Ramos (cell line): ENCODE measurements at regions not wholly inside any gene's neighbourhood (a gene's known extent, or its start where the extent isn't known, plus 50 kb on each side); places are given as distances from the start of the nearest gene placed in this dataset.

Experiments
- in situ Hi-C: fragments of 300-500 bp; cut with MboI; formaldehyde crosslinking; loops from one replicate; pipeline ENCODE4 v1.14.3; 2022; ENCODE audit warnings: low sequenced_read_pairs; ENCODE audit not compliant: unreplicated experiment

- in situ Hi-C loops: no loop called here
These were observed 349.8 kb downstream of the DLEU7 start for GRCh38 chr13:50493683-50494082.

DNA sequence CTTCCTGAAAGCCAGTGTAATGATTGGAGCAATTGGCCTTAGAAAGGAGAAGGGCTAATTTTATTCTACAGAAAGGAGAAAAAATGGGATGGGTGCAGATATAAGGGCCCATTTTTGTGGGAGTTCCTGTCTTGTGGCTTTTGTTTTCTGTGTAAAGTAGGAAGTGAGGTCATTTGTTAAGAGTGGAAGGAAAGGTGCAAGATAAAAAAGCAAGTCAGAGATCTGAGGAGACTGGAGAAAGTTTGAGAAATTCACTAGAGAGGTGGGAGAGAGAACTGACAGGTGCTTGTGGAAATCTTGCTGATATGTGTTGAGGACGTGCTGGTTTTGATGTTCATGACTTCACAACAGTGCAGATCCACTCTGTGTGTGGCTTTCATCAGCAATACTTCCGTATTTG, 349.4 kb downstream of the DLEU7 start:
- in situ Hi-C loops: no loop called here

GRCh38 chr13:50503212-50503611, 340.3 kb downstream of the DLEU7 start:
- in situ Hi-C loops: loop anchor here (25.0 kb wide), 2 partner anchors 409 to 516 kb away; partner anchors contain the start of genes RNASEH2B and TRIM13

GRCh38 chr13:50509167-50509566, 334.3 kb downstream of the DLEU7 start:
- in situ Hi-C loops: loop anchor here (25.0 kb wide), 2 partner anchors 403 to 522 kb away; partner anchors contain the start of genes RNASEH2B and TRIM13

GRCh38 chr13:50509771-50510441, 333.6 kb downstream of the DLEU7 start:
- in situ Hi-C loops: loop anchor here (25.0 kb wide), 2 partner anchors 402 to 523 kb away; partner anchors contain the start of genes RNASEH2B and TRIM13

DNA sequence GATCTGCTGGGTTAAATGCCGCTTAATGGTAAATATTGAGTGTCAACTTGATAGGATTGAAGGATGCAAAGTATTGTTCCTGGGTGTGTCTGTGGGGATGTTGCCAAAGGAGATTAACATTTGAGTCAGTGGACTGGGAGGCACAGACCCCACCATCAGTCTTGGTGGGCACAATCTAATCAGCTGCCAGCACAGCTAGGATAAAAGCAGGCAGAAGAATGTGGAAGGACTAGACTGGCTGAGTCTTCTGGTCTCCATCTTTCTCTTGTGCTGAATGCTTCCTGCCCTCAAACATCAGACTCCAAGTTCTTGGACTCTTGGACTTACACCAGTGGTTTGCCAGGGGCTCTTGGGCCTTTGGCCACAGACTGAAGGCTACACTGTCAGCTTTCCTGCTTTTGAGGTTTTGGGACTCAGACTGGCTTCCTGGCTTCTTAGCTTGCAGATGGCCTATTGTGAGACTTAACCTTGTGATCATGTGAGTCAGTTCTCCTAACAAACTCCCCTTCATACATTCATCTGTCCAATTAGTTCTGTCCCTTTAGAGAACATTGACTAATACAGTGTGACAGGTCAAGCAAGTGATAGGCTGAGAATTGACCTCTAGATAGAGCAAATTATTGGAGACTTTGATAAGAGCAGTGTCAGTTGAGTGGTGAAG, 332.5 kb downstream of the DLEU7 start:
- in situ Hi-C loops: loop anchor here (25.0 kb wide), 2 partner anchors 401 to 524 kb away; partner anchors contain the start of genes RNASEH2B and TRIM13

GRCh38 chr13:50511877-50512341, 331.6 kb downstream of the DLEU7 start:
- in situ Hi-C loops: loop anchor here (25.0 kb wide), 2 partner anchors 400 to 525 kb away; partner anchors contain the start of genes RNASEH2B and TRIM13

DNA sequence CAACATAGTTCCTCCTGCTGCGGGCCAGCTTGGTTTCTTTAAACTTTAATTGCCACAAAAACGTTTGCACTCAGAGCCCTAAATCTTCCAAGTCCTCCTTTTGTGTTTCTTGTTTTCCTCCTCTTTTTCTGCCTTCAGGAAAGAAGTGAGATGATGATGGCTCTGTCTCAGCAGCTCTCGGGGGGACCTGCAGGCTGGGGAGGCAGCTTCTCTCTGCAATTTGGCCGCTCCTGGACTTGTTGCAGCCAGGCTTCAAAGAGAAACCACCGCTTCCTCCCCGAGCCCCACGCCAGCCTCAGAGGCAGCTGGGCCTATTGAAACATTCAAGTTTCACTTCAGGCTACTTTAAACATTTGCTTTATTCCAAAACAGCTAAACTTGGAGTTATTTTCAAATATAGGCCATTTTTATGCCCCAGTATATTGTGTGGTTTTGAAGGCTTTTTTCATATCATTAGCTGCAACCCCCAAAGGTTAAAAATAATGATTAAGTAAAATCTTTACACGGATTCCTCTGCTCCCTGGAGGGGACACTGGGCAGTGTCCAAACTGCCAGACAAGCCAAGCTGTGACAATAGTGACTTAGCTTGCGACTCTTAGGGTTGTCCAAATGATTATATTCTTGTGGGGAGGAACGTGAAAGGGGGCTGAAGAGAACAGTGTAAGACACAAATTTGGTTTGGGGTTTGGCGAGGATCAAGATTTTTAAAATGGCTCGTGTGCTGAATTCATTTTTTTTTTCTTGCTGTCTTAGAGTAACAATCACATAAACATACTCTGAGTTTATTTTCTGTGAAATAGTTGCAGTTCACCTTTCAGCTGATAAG, 330.8 kb downstream of the DLEU7 start:
- in situ Hi-C loops: loop anchor here (25.0 kb wide), 2 partner anchors 400 to 525 kb away; partner anchors contain the start of genes RNASEH2B and TRIM13

GRCh38 chr13:50513300-50513877, 330.1 kb downstream of the DLEU7 start:
- in situ Hi-C loops: loop anchor here (25.0 kb wide), 2 partner anchors 399 to 526 kb away; partner anchors contain the start of genes RNASEH2B and TRIM13

- in situ Hi-C loops: loop anchor here (25.0 kb wide), 2 partner anchors 398 to 527 kb away; partner anchors contain the start of genes RNASEH2B and TRIM13
These were observed 329.2 kb downstream of the DLEU7 start for GRCh38 chr13:50514249-50514648.

- in situ Hi-C loops: loop anchor here (25.0 kb wide), 2 partner anchors 394 to 531 kb away; partner anchors contain the start of genes RNASEH2B and TRIM13
These were observed 325.4 kb downstream of the DLEU7 start for GRCh38 chr13:50518131-50518530.

GRCh38 chr13:50518781-50519201, 324.7 kb downstream of the DLEU7 start:
- in situ Hi-C loops: loop anchor here (25.0 kb wide), 2 partner anchors 394 to 531 kb away; partner anchors contain the start of genes RNASEH2B and TRIM13

- in situ Hi-C loops: loop anchor here (25.0 kb wide), 2 partner anchors 392 to 533 kb away; partner anchors contain the start of genes RNASEH2B and TRIM13
These were observed 323.6 kb downstream of the DLEU7 start for GRCh38 chr13:50519866-50520265.

DNA sequence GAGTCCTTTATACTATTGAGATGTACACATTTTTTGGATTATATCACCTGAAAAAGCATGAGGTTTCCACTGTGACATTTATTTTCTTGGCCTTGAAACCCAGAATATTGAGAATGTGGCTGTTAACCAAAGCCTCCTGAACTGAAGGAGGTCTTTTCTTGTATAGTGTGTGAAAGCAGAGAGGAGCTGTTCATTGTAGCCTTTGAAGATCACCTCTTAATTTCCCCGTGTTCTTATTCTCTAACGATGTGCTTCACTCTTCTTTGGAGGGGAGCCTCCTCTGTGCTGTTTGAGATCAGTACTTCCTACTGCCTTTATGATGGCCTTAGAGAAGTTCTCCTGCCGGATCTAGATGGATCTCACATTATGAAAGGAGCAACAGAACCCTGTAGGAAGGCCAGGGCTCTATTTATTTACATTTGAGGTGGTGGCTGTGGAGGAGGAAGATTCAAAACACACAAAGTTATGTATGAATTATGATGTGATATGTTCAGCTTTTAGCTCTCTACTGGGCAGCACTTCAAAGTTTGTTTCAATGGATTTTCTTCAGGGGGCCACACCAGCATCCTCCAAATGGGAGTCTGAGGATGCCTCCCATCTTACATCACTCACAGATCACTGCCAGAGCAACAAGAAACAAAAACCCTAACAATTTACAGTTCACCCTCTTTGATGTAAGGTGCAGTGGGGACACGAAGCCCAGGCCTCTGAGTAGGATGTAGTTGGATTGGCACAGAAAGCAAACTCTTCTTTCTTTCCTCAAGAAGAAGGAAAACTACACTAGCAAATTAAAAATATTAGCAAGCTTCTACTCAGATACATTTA, 322.3 kb downstream of the DLEU7 start:
- in situ Hi-C loops: loop anchor here (25.0 kb wide), 2 partner anchors 391 to 534 kb away; partner anchors contain the start of genes RNASEH2B and TRIM13

DNA sequence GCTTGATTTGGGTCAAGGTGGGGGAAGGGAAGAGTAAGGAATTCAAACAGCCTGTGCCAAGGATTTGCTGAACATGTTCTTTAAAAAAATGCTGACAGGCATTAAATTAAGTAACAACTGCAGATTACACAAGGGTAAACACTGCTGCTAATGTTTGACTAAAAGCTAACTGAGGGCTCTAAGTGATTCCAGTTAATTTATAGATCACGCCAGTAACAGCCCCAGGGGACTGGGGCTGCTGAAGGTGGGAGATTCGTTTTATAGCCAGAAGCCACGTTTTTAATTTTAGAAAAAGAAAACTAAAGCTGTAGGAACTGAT, 321.7 kb downstream of the DLEU7 start:
- in situ Hi-C loops: loop anchor here (25.0 kb wide), 2 partner anchors 391 to 534 kb away; partner anchors contain the start of genes RNASEH2B and TRIM13

DNA sequence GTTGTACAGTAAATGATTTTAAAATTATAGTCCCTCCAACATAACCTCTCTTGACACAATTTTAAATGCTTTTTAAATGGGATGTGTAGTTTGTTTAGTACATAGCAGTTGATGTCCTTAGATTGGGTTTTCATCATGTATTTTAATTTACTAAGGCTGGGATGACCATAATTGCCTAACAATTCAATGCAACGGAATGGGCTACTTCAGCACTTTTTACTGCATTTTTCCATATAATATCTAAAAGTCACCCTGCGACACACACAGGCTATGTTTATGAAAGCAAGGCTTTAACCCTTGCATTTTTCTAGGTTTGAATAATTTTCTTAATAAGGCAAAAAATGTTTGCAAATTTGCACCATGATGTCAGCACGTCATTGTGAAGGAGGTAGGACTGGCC, 321.0 kb downstream of the DLEU7 start:
- in situ Hi-C loops: loop anchor here (25.0 kb wide), 2 partner anchors 390 to 535 kb away; partner anchors contain the start of genes RNASEH2B and TRIM13

DNA sequence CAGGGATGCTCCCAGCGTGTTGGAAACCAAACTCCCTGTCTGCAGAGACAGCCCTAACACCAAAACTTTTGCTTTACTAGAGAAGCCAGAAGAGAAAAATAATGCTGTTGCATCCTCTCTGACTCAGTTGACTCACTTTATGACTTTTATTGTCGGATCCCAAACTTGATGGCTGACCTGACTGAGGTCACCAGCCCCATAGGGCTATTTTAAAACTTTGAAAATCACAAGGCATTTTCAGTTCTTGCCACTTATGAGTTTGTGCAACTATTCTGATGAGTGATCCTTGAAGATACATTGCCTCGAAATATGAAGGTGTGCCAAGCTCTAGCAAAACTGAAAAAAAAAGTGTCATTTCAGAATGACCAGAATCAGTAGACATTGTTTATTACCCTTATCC, 320.2 kb downstream of the DLEU7 start:
- in situ Hi-C loops: loop anchor here (25.0 kb wide), 2 partner anchors 389 to 536 kb away; partner anchors contain the start of genes RNASEH2B and TRIM13

DNA sequence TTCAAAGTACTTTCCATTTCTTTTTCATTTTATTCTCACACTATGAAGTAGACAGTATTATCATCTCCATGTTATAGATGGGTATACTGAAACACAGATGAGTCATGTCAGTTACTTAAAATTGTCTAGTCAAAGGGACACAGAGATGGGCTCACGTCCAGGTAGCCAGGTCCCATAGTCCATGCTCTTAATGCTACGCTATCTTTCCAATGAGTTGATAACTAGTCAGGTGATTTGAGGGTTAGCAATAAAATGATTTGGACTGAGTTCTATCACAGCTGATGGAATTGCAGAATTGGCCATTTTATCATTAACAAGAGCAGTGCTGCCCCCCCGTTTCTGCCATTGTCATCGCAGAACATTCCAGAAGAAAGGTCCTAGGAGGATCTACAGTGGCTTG, 318.9 kb downstream of the DLEU7 start:
- in situ Hi-C loops: loop anchor here (25.0 kb wide), 2 partner anchors 388 to 537 kb away; partner anchors contain the start of genes RNASEH2B and TRIM13
